Stimulated activated CD8-positive, alpha-beta memory T cell treated with anti-CD3 and anti-CD28 coated beads, Interleukin-12 subunit alpha, Interleukin-12 subunit beta, amount 100 ng/mL, for 4 hours (primary cell): ENCODE measurements at regions not wholly inside any gene's neighbourhood (a gene's known extent, or its start where the extent isn't known, plus 50 kb on each side); places are given as distances from the start of the nearest gene placed in this dataset.
"Not testable (repeated sequence)": the region's sequence is repeated elsewhere in the genome, so short reads cannot be mapped to it uniquely, and the experiment has no call there.

Experiments used
- DNase-seq: peaks from one replicate; pipeline ENCODE4 v3.0.0-alpha.2; 2020; ENCODE audit warnings: low read depth

GRCh38 chr3:109804697-109805096 is 467.4 kb upstream of the DPPA4 start:
- no peak for DNase-seq

- DNase-seq, result peak; percentile 19
These were observed 469.6 kb upstream of the DPPA4 start for GRCh38 chr3:109806929-109807328.

DNA sequence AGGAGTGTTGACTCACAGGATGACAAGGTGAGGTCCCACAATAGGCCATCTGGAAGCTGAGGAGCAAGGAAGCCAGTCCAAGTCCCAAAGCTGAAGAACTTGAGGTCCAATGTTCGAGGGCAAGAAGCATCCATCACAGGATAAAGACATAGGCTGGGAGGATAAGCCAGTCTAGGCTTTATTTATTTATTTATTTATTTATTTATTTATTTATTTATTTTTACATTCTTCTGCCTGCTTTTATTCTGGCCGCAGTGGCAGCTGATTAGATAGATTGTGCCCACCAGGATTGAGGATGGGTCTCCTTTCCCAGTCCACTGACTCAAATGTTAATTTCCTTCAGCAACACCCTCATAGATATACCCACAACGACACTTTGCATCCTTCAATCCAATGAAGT is 472.2 kb upstream of the DPPA4 start:
- no peak for DNase-seq

DNA sequence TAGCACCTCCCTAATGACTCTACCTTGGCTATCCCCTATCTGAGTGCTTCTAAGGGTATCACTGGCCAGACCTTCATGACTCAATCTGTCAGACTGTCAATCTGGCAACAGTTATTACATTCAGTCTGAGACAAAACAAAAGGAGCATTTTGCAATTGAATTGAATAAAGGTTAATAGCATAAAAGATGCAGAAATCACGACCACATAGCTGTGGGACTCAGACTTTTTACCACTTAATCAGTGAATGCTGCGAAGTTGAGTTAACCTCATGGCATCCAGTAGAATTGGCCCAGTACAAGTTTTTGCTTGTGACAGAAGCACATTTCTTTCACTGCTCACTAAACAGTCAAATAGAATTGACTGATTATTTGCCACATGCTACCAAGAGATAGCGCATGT is 480.7 kb upstream of the DPPA4 start:
- DNase-seq, result no peak

- no peak for DNase-seq
These were observed 482.4 kb upstream of the DPPA4 start for GRCh38 chr3:109819734-109820133.

DNA sequence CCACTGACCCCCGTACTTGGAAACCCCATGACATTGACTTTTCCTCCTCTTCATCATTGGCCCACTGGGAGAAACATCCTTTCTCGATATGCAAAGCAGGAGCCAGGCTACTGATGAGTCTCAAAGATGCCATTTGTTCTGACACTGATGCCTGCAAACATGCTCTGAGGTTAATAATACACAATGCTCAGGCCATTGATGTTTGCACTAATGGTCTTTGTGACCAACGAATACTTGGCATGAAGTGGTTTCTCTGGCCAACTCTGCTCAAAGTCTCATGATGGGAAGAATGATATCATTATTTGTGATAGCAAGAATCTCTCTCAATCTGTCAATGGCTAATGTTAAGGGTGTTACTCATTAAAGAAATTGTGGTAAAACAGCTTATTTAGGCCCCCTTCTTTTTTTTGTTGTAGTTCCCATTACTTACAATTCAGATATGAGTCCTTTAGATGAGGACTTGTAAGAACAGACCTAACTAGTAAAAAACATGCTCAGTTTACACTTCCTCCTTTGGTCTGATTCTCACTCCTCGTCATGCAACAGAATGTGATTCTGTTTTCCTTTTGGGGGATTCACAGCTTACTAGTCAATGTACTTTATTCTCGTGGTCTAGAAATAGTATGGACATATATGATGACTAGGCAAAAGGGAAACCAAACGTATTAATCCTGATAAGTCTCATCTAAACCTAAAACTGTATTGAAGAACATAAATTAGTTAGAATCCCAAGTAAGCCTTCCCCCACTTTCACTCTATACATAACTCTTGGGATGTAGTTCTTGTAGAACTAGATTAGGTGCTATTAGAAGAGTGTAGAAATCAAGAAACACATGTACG is 488.8 kb upstream of the DPPA4 start:
- no peak for DNase-seq

GRCh38 chr3:109831403-109831802 is 494.1 kb upstream of the DPPA4 start:
- no peak for DNase-seq

- DNase-seq, result no peak
These were observed 498.6 kb upstream of the DPPA4 start for GRCh38 chr3:109835958-109836357.

- DNase-seq, result no peak
These were observed 514.5 kb upstream of the DPPA4 start for GRCh38 chr3:109851854-109852253.

GRCh38 chr3:109852283-109852682 is 514.9 kb upstream of the DPPA4 start:
- no peak for DNase-seq

GRCh38 chr3:109853077-109853731 is 515.9 kb upstream of the DPPA4 start:
- DNase-seq, result no peak

- DNase-seq, result no peak
These were observed 526.4 kb upstream of the DPPA4 start for GRCh38 chr3:109863701-109864100.

- no peak for DNase-seq
These were observed 527.1 kb upstream of the DPPA4 start for GRCh38 chr3:109864452-109864851.

- DNase-seq, result no peak
These were observed 532.2 kb upstream of the DPPA4 start for GRCh38 chr3:109869586-109869985.

- no peak for DNase-seq
These were observed 537.8 kb upstream of the DPPA4 start for GRCh38 chr3:109874896-109875708.

- not testable (repeated sequence) for DNase-seq
These were observed 540.3 kb upstream of the DPPA4 start for GRCh38 chr3:109877616-109878015.

DNA sequence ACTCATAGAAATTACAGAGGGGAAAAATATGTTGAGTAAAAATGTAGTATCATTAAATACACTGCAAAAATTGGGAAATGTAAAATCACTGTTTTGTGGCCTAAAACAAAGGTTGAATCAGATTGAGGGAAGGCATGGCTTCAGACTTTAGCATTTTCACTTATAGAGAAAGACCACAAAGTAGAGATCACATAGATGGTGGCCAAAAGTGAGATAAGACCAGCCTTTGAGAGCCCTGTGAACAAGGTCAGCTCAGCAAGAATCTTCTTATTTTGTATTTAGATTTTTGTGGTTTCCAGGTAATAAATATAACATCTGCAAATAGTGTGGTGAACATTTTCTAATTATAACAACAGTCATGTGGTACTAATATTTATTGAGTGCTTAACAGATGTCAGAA is 544.8 kb upstream of the DPPA4 start:
- no peak for DNase-seq

DNA sequence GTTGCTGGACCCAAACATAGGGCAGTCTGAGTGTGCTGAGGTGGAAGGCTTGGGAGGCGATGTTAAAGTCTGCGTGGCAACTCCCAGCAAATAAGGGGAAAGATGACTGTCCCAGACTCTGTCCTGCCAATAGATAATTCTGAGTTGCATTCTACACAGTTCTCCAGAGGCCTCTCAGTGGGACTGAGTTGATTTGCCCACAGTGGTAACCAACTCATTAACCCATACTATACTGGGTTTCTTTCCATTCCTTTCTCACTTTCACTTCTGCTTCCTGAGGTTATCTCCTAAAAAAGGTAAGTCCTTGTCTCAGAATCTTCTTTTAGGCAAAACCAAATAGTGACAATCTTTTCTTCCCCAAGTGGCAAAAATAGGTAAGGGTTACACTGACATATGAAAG is 549.9 kb upstream of the DPPA4 start:
- DNase-seq, result no peak

DNA sequence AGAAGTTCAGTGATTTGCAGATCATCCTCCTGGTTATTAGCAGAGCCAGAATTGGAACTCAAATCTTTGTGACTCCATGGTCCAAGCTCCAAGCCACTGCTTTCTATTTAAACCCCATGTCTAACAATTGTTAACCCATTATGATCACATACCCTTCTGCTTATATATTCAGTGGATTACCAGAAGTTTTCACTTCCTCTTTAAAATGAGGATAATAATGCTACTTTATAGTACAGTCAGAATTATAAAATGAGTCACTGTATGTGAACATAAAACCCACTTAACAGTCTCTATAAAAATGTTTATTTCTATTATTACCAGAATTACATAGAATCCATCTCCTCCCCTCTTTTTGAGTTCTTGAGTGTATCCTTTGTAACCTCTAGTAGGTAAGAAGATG is 550.7 kb upstream of the DPPA4 start:
- no peak for DNase-seq

GRCh38 chr3:109897734-109898133 is 560.4 kb upstream of the DPPA4 start:
- DNase-seq, result no peak

DNA sequence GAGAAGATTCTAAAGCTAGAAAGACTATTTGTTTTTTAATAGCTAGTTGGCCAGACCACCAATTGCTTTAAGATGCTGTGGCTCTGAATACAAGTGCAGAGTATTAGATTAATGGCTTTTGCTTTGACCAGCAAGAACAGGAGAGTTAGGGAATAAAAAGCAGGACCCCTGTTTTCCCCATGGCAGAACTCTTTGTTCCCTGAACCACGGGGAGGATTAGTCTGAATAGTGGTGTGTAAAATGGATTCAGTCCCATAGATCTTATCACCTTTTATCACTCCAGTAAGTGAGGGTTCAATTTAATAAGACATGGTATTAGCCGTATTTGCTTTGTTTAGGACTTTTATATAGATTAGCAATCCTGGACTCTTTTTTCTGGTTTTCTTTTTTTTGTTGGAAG is 562.6 kb upstream of the DPPA4 start:
- no peak for DNase-seq

GRCh38 chr3:109900783-109901182 is 563.4 kb upstream of the DPPA4 start:
- DNase-seq, result no peak

DNA sequence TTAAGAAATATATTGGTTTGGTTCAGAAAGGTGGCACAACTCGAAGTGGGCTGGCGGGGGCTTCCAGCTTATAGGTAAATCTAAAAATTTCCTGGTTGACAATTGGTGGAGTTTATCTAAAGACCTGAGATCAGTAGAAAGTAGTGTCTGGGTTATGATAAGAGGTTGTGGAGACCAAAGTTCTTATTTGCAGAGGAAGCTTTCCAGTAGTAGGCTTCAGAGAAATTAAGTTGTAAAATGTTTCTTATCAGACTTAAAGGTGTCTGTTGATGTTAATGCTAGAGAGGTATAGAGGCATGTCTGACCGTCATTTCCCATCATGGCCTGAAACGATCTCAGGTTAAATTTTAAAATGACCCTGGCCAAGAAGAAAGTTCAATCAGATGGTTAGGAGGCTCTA is 565.2 kb upstream of the DPPA4 start:
- DNase-seq, result no peak
